DOHH2 (cell line): ENCODE measurements at regions not wholly inside any gene's neighbourhood (a gene's known extent, or its start where the extent isn't known, plus 50 kb on each side); places are given as distances from the start of the nearest gene placed in this dataset.

Source experiments
- H3F3A ChIP-seq: fragments of 200-600 bp; sonication (generic), shearing (Covaris generic); 2 replicates; pipeline ENCODE4 v1.6.0; 2016; ENCODE audit warnings: antibody characterized with exemption, mild to moderate bottlenecking; ENCODE audit not compliant: control insufficient read depth, insufficient read depth
- H3K27ac ChIP-seq: fragments of 200-600 bp; sonication (generic); 2 replicates; pipeline ENCODE4 v1.5.1; 2014; ENCODE audit warnings: low read depth, mild to moderate bottlenecking, low read length, moderate library complexity
- H3K27me3 ChIP-seq: fragments of 200-600 bp; sonication (generic); 2 replicates; pipeline ENCODE4 v1.6.1; 2014; ENCODE audit warnings: mild to moderate bottlenecking, low read length, mixed read lengths; ENCODE audit not compliant: control insufficient read depth
- H3K36me3 ChIP-seq: fragments of 200-600 bp; sonication (generic); 2 replicates; pipeline ENCODE4 v1.6.1; 2014; ENCODE audit warnings: mild to moderate bottlenecking, low read length, moderate library complexity, mixed read lengths; ENCODE audit not compliant: control insufficient read depth
- H3K4me1 ChIP-seq: fragments of 200-600 bp; sonication (generic); 2 replicates; pipeline ENCODE4 v1.6.1; 2014; ENCODE audit warnings: mild to moderate bottlenecking, low read length, mixed read lengths; ENCODE audit not compliant: control insufficient read depth
- H3K4me2 ChIP-seq: fragments of 200-600 bp; sonication (generic); 2 replicates; pipeline ENCODE4 v1.6.0; 2014; ENCODE audit warnings: mild to moderate bottlenecking, low read length, moderate library complexity
- H3K4me3 ChIP-seq: fragments of 200-600 bp; sonication (generic); 2 replicates; pipeline ENCODE4 v1.5.1; 2014; ENCODE audit warnings: mild to moderate bottlenecking, low read length, mixed read lengths
- H3K79me2 ChIP-seq: fragments of 200-600 bp; sonication (generic); 2 replicates; pipeline ENCODE4 v1.6.1; 2014; ENCODE audit warnings: mild to moderate bottlenecking, low read length, mixed read lengths; ENCODE audit not compliant: control insufficient read depth
- H3K9me2 ChIP-seq: fragments of 200-600 bp; sonication (generic); replicated peaks from 2 replicates; pipeline ENCODE4 v1.6.1; 2014; ENCODE audit warnings: mild to moderate bottlenecking, low read length, mixed read lengths; ENCODE audit not compliant: control insufficient read depth
- H3K9me3 ChIP-seq: fragments of 200-600 bp; sonication (generic); 2 replicates; pipeline ENCODE4 v1.6.1; 2014; ENCODE audit warnings: antibody characterized with exemption, low read length, mixed read lengths; ENCODE audit not compliant: control insufficient read depth, insufficient read depth
- H4K20me1 ChIP-seq: fragments of 200-600 bp; sonication (generic); 2 replicates; pipeline ENCODE4 v1.6.0; 2014; ENCODE audit warnings: low read depth, mild to moderate bottlenecking, antibody characterized with exemption, low read length, moderate library complexity; ENCODE audit not compliant: control insufficient read depth, insufficient read depth
- CTCF ChIP-seq: fragments of 200-600 bp; sonication (generic); IDR thresholded peaks from one replicate; pipeline ENCODE4 v1.5.1; 2014; ENCODE audit warnings: antibody characterized with exemption, mild to moderate bottlenecking, low read depth, low read length; ENCODE audit not compliant: poor library complexity, severe bottlenecking
- EZH2phosphoT487 ChIP-seq: fragments of 200-600 bp; sonication (generic); IDR thresholded peaks from 2 replicates; pipeline ENCODE4 v1.6.1; 2017; ENCODE audit warnings: borderline replicate concordance, mild to moderate bottlenecking, antibody characterized with exemption, low read length, moderate library complexity, mixed read lengths

DNA sequence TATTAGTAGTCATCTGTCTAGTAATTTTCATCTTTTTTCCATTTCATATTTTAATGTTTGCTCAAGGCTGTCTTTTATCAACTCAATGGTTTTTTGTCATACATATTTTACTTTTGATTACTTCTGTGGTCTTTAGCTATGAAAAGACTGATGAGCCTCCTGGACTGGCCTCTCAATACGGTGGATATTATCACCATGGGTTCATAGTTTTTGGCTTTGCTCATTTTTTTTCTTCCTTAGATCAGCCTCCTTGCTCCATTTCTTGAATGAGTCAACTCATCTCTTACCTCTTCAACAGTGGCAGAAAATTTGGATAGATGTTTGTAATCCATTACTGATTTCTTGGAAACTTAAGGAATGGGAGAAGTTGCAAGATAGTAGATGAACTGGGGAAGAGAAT lies 80.1 kb upstream of the ELOVL5 start:
- no peaks in the 10 kb centered on the region for H3K79me2 ChIP-seq
- no peaks in the 10 kb centered on the region for H3K9me3 ChIP-seq
- no peaks in the 10 kb centered on the region for H3K9me2 ChIP-seq
- no peak overlapping the region for H3K4me3 ChIP-seq
- H3F3A ChIP-seq: no peaks in the 10 kb centered on the region
- H3K4me1 ChIP-seq: peaks cover 11% of the 10 kb centered on the region
- H3K27ac ChIP-seq: no peak overlapping the region
- TF ChIP-seq EZH2phosphoT487 (no peak), CTCF (no peak)
- peaks cover 25% of the 10 kb centered on the region for H3K27me3 ChIP-seq
- H3K36me3 ChIP-seq: no peaks in the 10 kb centered on the region
- no peak overlapping the region for H3K4me2 ChIP-seq
- H4K20me1 ChIP-seq: no peaks in the 10 kb centered on the region

GRCh38 chr6:53426667-53427270 lies 78.0 kb upstream of the ELOVL5 start:
- no peaks in the 10 kb centered on the region for H3K9me2 ChIP-seq
- H4K20me1 ChIP-seq: no peaks in the 10 kb centered on the region
- H3F3A ChIP-seq: no peaks in the 10 kb centered on the region
- H3K27me3 ChIP-seq: peaks cover 27% of the 10 kb centered on the region
- no peak overlapping the region for H3K27ac ChIP-seq
- H3K4me2 ChIP-seq: no peak overlapping the region
- H3K36me3 ChIP-seq: no peaks in the 10 kb centered on the region
- no peaks in the 10 kb centered on the region for H3K79me2 ChIP-seq
- TF ChIP-seq EZH2phosphoT487: no peak
- TF ChIP-seq CTCF: no peak
- peaks cover 15% of the 10 kb centered on the region for H3K4me1 ChIP-seq
- no peak overlapping the region for H3K4me3 ChIP-seq
- no peaks in the 10 kb centered on the region for H3K9me3 ChIP-seq

GRCh38 chr6:53426117-53426516 lies 77.4 kb upstream of the ELOVL5 start:
- Histone ChIP-seq H3K9me3 (no peaks in the 10 kb centered on the region), H3K27me3 (peaks cover 25% of the 10 kb centered on the region), H3F3A (no peaks in the 10 kb centered on the region), H3K27ac (no peak overlapping the region), H3K36me3 (no peaks in the 10 kb centered on the region), H3K79me2 (no peaks in the 10 kb centered on the region), H3K4me2 (no peak overlapping the region), H4K20me1 (no peaks in the 10 kb centered on the region), H3K4me3 (no peak overlapping the region), H3K9me2 (no peaks in the 10 kb centered on the region), H3K4me1 (peaks cover 19% of the 10 kb centered on the region)
- no peak for TF ChIP-seq EZH2phosphoT487
- no peak for TF ChIP-seq CTCF
